Smooth muscle cell (in vitro differentiated cells): ENCODE measurements at regions not wholly inside any gene's neighbourhood (a gene's known extent, or its start where the extent isn't known, plus 50 kb on each side); places are given as distances from the start of the nearest gene placed in this dataset.
A peak's percentile ranks its signal among the peaks of the same experiment; 100 is the strongest.

Experiments
- DNase-seq: peaks from one replicate; lab custom pipeline; 2025; ENCODE audit not compliant: unreplicated experiment; lab: John Stamatoyannopoulos, UW
- H2AFZ ChIP-seq: fragments of 200-600 bp; sonication (generic); 2 replicates; pipeline ENCODE4 v1.6.0; 2016; ENCODE audit warnings: antibody characterized with exemption, low read depth, mild to moderate bottlenecking
- H3F3A ChIP-seq: fragments of 200-600 bp; sonication (generic); 2 replicates; pipeline ENCODE4 v1.6.0; 2017; ENCODE audit warnings: antibody characterized with exemption, low read depth
- H3K27ac ChIP-seq: fragments of 200-600 bp; sonication (generic); 2 replicates; pipeline ENCODE4 v1.5.1; 2016; ENCODE audit warnings: low read depth, mild to moderate bottlenecking
- H3K27me3 ChIP-seq: fragments of 200-600 bp; sonication (generic); 2 replicates; pipeline ENCODE4 v1.6.1; 2016; ENCODE audit warnings: low read depth, mild to moderate bottlenecking
- H3K36me3 ChIP-seq: fragments of 200-600 bp; sonication (generic); 2 replicates; pipeline ENCODE4 v1.5.1; 2016; ENCODE audit warnings: low read depth
- H3K4me1 ChIP-seq: fragments of 200-600 bp; sonication (generic); 2 replicates; pipeline ENCODE4 v1.5.1; 2016; ENCODE audit warnings: low read depth
- H3K4me2 ChIP-seq: fragments of 200-600 bp; sonication (generic); 2 replicates; pipeline ENCODE4 v1.6.0; 2016; ENCODE audit warnings: mild to moderate bottlenecking
- H3K4me3 ChIP-seq: fragments of 200-600 bp; sonication (generic); 2 replicates; pipeline ENCODE4 v1.5.1; 2016; ENCODE audit warnings: mild to moderate bottlenecking
- H3K79me2 ChIP-seq: fragments of 200-600 bp; sonication (generic); 2 replicates; pipeline ENCODE4 v1.6.0; 2016; ENCODE audit warnings: low read depth, mild to moderate bottlenecking
- H3K9ac ChIP-seq: fragments of 200-600 bp; sonication (generic); 2 replicates; pipeline ENCODE4 v1.6.0; 2016; ENCODE audit warnings: low read depth
- H3K9me3 ChIP-seq: fragments of 200-600 bp; sonication (generic); replicated peaks from 2 replicates; pipeline ENCODE4 v1.5.1; 2016; ENCODE audit warnings: low read depth
- H4K20me1 ChIP-seq: fragments of 200-600 bp; sonication (generic); 2 replicates; pipeline ENCODE4 v1.6.0; 2016; ENCODE audit warnings: low read depth
- WGBS: methylation state at CpG from one replicate; pipeline ENCODE4 v1.1.7; 2016; ENCODE audit warnings: low lambda C conversion rate; 5-methylcytosine and 5-hydroxymethylcytosine counted together
- TF ChIP-seq, protein P1 (sequence below): fragments of 200-600 bp; sonication (generic); IDR thresholded peaks from 2 replicates; pipeline ENCODE4 v1.5.1; 2017; ENCODE audit warnings: borderline replicate concordance, mild to moderate bottlenecking, antibody characterized with exemption; ENCODE audit not compliant: insufficient read depth, poor library complexity, severe bottlenecking

GRCh38 chr4:74543231-74543781, 98.4 kb downstream of the AREG start:
- Histone ChIP-seq H3K79me2 (no peaks in the 10 kb centered on the region), H3K9ac (peak overlapping the region; percentile 54), H3K27ac (peak overlapping the region; percentile 92), H3K27me3 (no peaks in the 10 kb centered on the region), H3K4me2 (peak overlapping the region; percentile 59), H2AFZ (no peak overlapping the region), H3K4me3 (no peak overlapping the region), H3K9me3 (no peaks in the 10 kb centered on the region), H3K4me1 (peaks cover 10% of the 10 kb centered on the region), H3F3A (no peaks in the 10 kb centered on the region), H4K20me1 (no peaks in the 10 kb centered on the region), H3K36me3 (no peaks in the 10 kb centered on the region)
- WGBS: 55% methylated on average over 3 of the region's 3 CpGs
- TF ChIP-seq, protein P1, sequence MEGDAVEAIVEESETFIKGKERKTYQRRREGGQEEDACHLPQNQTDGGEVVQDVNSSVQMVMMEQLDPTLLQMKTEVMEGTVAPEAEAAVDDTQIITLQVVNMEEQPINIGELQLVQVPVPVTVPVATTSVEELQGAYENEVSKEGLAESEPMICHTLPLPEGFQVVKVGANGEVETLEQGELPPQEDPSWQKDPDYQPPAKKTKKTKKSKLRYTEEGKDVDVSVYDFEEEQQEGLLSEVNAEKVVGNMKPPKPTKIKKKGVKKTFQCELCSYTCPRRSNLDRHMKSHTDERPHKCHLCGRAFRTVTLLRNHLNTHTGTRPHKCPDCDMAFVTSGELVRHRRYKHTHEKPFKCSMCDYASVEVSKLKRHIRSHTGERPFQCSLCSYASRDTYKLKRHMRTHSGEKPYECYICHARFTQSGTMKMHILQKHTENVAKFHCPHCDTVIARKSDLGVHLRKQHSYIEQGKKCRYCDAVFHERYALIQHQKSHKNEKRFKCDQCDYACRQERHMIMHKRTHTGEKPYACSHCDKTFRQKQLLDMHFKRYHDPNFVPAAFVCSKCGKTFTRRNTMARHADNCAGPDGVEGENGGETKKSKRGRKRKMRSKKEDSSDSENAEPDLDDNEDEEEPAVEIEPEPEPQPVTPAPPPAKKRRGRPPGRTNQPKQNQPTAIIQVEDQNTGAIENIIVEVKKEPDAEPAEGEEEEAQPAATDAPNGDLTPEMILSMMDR: no peak
- no peak for DNase-seq

- no peaks in the 10 kb centered on the region for H3F3A ChIP-seq
- H3K4me1 ChIP-seq: peaks cover 10% of the 10 kb centered on the region
- H3K27me3 ChIP-seq: no peaks in the 10 kb centered on the region
- H2AFZ ChIP-seq: peak overlapping the region; percentile 4
- DNase-seq: no peak
- 33% methylated on average over 2 of the region's 2 CpGs for WGBS
- no peaks in the 10 kb centered on the region for H3K9me3 ChIP-seq
- TF ChIP-seq, protein P1: no peak
- H3K27ac ChIP-seq: peak overlapping the region; percentile 92
- no peaks in the 10 kb centered on the region for H3K79me2 ChIP-seq
- H3K4me2 ChIP-seq: peak overlapping the region; percentile 59
- no peaks in the 10 kb centered on the region for H4K20me1 ChIP-seq
- H3K9ac ChIP-seq: peak overlapping the region; percentile 54
- no peak overlapping the region for H3K4me3 ChIP-seq
- H3K36me3 ChIP-seq: no peaks in the 10 kb centered on the region
Measured at GRCh38 chr4:74543983-74544382, 99.0 kb downstream of the AREG start.

DNA sequence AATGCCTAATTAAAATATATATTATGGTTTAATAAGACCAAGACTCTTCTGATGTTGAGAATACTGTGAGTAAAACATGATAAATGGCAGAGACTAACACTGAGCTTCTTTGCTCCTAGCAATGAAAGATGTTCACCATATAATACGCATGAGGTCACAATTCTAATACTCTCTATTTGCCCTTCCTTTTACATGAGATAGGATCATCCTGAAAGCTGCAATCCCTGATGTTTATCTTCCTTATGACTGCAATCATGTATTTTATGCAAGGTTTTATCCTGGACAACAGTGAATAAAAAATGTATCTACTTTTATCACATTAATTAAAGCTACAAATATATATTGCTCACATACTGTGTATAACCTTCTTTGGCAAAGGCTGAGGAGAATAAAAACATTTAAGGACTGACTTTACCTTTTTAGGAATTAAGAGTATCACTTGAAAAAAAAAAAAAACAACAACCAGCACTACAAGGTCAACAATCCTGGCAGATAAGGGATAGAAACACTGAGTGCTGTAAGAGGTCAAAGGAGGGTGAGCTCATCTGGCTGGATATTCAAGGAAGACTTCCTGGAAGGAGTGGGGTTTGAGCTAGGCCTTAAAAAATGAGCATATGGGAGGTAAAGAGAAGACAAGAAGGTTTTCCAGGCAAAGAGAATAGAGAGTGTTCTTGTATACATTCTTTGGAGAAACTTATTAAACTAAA, 99.9 kb downstream of the AREG start:
- H3K27me3 ChIP-seq: no peaks in the 10 kb centered on the region
- peak overlapping the region; percentile 38 for H3K9ac ChIP-seq
- H3K4me1 ChIP-seq: peaks cover 10% of the 10 kb centered on the region
- no peaks in the 10 kb centered on the region for H3K9me3 ChIP-seq
- H2AFZ ChIP-seq: no peak overlapping the region
- TF ChIP-seq, protein P1: no peak
- no peaks in the 10 kb centered on the region for H3K79me2 ChIP-seq
- no peak for DNase-seq
- no peaks in the 10 kb centered on the region for H3K36me3 ChIP-seq
- H3K27ac ChIP-seq: peak overlapping the region; percentile 92
- peak overlapping the region; percentile 59 for H3K4me2 ChIP-seq
- H3K4me3 ChIP-seq: no peak overlapping the region
- H4K20me1 ChIP-seq: no peaks in the 10 kb centered on the region
- 96% methylated on average over 1 of the region's 1 CpG for WGBS
- no peaks in the 10 kb centered on the region for H3F3A ChIP-seq

DNA sequence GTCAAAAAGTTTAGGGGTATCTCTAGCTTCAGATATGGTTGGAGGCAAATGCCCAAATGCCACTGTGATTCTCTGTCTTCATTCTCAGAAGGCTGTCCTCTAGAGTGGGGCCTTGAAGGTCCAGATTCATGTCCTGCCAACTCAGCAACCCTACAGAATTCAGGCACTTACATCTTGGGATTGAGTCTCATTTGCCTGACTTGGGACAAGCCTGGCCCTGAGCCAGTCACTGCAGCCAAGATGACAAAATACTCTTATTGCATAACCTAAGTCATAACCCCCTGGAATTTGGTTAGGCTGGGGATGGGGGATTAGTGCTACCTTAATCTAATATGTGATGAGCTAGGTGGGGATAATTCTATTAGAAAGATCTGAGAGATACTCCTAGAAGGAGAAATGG, 100.5 kb downstream of the AREG start:
- TF ChIP-seq, protein P1: no peak
- no peaks in the 10 kb centered on the region for H3K79me2 ChIP-seq
- no peaks in the 10 kb centered on the region for H3K27me3 ChIP-seq
- peaks cover 8% of the 10 kb centered on the region for H3K4me1 ChIP-seq
- H2AFZ ChIP-seq: no peak overlapping the region
- H3F3A ChIP-seq: no peaks in the 10 kb centered on the region
- no peak for DNase-seq
- H4K20me1 ChIP-seq: no peaks in the 10 kb centered on the region
- no peaks in the 10 kb centered on the region for H3K9me3 ChIP-seq
- no peak overlapping the region for H3K9ac ChIP-seq
- peak overlapping the region; percentile 31 for H3K4me2 ChIP-seq
- no peak overlapping the region for H3K4me3 ChIP-seq
- H3K36me3 ChIP-seq: no peaks in the 10 kb centered on the region
- H3K27ac ChIP-seq: peak overlapping the region; percentile 92
